ENCODE measurements at regions not wholly inside any gene's neighbourhood (a gene's known extent, or its start where the extent isn't known, plus 50 kb on each side); places are given as distances from the start of the nearest gene placed in this dataset.

- DNase-seq (ENCODE audit: low read depth in 2 of 2), result no peak
Measured at GRCh38 chr6:138005846-138006245, 101.4 kb downstream of the PERP start.

DNA sequence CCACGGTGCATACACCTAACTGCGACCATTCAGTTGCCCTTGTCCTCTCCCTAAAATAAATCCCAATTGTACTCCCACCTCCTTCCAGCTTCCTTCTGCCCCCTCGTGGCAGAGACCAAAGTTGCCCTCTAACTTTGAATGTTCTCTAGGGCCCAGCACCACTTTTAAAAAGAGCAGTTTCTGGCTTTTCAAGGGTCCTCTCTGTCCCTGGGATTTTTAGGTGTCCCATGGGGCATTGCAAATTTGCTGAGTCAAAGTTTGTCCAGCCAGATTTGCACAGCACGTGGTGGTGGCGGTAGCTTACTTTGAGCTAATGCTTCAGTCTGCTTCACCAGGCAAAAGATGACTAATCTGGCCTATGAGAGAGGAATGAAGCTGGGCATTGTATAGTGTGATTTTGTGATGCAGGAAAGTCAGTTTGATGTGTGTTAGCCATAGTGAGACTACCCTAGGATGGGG is 100.2 kb downstream of the PERP start:
- no peak for DNase-seq (ENCODE audit: low read depth in 2 of 2)

GRCh38 chr6:138008791-138009190 is 98.4 kb downstream of the PERP start:
- DNase-seq (ENCODE audit: low read depth in 2 of 2), result no peak

- no peak for DNase-seq (ENCODE audit: low read depth in 2 of 2)
Measured at GRCh38 chr6:138011413-138011812, 95.8 kb downstream of the PERP start.

- no peak for DNase-seq (ENCODE audit: low read depth in 2 of 2)
Measured at GRCh38 chr6:138012682-138013081, 94.5 kb downstream of the PERP start.

GRCh38 chr6:138013959-138014358 is 93.3 kb downstream of the PERP start:
- no peak for DNase-seq (ENCODE audit: low read depth in 2 of 2)

DNA sequence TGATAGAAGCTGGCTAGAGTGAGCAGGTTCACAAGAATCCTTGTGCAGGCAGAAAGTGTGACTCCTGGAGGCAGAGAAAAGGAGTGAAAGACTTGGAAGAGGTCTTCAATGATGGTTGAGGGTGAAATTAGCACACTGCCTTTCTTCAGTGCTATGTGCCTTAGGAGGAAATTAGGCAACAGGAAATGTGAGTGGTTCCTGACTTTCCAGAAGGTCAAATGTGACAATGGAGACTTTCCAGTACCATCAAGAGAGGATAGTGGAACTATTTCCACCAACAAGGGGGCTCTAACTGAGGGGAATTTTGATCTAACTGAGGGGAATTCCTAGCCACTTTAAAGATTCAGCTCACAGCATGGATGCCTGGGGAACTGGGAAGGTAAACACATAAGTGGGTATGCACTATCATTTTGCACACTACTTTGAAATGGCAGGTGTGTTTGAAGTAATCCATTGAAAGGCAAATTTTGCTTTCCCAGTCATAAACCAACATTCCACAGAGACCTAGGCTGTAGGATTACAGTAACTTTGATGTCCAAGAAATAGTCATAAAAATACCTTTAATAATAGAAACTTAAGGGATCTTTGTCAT is 90.0 kb downstream of the PERP start:
- no peak for DNase-seq (ENCODE audit: low read depth in 2 of 2)

GRCh38 chr6:138018297-138018696 is 88.9 kb downstream of the PERP start:
- DNase-seq (ENCODE audit: low read depth in 2 of 2), result no peak

DNA sequence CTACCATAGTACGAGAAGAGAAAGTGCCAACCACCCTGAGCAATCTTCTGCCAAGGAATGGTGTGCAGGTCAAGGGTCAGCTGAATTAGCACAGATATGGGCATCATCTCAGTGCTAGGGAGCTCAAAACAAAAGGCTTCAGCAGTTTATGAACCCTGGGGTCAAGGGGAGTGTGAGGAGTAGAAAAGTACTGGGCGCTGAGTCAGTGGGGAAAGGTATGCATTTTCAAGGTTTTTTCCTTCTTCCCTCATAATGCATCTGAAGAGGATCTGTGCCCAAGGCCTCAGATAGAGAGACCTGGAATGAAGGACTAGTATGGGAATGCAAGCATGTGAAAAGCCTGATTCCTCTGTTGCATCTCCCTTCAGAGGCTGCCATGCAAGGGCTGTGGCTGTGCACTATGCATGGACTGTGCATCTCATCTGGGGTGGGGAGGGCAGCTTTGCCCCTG is 81.7 kb downstream of the PERP start:
- no peak for DNase-seq (ENCODE audit: low read depth in 2 of 2)

DNA sequence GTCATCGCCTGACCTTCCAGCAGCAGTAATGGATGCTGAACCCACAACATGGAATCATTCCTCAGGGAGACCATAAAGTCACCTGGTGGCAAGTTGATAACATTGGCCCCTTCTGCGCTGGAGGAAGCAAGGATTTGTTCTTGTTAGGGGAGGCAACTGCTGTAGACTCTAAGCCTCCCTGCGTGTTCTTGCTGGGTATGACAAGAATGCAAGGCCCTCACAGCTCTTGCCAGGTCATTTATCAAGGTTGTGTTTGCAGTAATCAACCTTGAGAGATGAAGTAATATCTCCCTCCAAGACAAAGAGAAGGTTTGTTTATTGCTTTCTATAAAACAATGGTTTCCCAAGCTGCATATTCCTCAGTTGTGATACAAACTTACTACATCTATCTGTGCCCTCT is 80.9 kb downstream of the PERP start:
- DNase-seq (ENCODE audit: low read depth in 2 of 2), result no peak

DNA sequence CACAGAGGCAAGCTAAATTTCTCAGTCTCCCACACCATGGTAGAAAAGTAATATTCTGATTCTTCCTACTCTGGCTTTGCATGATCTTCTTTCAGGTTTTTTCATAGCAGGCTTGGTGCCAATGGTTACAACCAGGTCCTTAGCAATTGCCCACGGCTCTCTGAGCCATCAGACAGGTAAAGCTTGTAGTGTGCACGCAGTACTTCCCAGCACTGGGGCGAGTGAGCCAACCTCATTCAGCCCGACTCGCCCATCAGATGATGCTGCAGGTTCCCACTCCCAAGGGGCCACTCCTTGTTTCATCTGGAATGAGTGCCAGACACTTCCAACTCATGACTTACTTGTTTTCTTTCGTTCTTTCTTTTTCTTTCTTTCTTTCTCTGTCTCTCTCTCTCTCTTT is 78.3 kb downstream of the PERP start:
- no peak for DNase-seq (ENCODE audit: low read depth in 2 of 2)

DNA sequence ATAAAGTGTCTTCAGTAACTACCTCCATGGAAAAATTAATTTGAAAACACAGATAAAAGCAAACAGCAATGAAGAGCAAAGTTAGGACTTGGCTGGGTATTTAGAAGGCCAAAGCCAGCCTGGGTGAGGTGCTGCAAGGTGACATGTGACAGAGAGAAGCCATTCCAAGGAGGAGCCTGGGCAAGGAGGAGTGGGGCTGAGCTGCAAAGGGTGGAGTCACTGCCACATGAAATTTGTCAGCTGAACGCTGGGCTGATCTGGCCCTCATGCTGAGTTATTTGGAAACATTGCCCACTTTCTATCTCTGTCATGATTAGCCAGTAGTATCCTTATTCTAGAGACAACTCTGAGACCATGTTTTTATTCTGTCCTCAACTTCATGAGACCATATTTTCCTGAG is 76.3 kb downstream of the PERP start:
- no peak for DNase-seq (ENCODE audit: low read depth in 2 of 2)

DNA sequence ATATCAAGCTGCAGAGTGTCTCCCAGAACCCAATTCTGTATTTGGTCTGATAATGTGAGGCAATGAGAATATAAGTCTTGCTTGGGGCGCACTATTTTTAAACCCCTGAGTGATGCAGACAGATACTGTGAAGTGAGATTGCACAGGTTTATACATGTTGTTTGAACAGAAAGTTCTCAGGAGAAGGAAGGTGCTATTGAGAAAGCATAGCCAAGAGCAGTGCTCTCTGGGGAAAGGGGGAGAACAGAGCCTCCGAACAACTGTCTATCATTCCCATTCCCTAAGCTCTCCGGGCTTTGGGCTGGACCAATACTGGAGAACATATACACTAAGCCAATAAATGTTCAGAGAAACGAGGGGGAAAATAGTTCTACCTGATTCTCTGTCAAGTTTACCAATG is 75.8 kb downstream of the PERP start:
- no peak for DNase-seq (ENCODE audit: low read depth in 2 of 2)

GRCh38 chr6:138031850-138032249 is 75.4 kb downstream of the PERP start:
- no peak for DNase-seq (ENCODE audit: low read depth in 2 of 2)

- no peak for DNase-seq (ENCODE audit: low read depth in 2 of 2)
Measured at GRCh38 chr6:138032571-138032970, 74.6 kb downstream of the PERP start.

DNA sequence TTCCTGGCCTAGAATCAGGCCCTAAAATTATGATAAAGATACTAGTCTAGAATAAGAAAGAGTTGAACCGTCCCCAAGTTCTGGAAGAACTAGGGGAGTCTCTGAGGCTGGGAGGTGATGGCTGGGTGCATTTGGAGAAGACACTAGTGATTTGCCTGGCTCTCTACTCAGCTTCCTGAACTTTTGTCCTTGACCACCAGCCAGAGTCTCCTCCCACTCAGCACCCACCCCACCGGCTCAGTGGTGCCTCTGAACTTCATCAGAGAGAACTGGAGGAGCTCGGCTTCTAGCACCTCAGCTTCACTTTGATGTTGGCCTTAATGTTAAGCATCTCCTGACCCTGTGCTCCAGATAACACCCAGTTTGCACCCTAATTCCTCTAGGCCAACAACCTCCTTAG is 73.0 kb downstream of the PERP start:
- DNase-seq (ENCODE audit: low read depth in 2 of 2), result no peak

- DNase-seq (ENCODE audit: low read depth in 2 of 2), result no peak
Measured at GRCh38 chr6:138035070-138035469, 72.1 kb downstream of the PERP start.

DNA sequence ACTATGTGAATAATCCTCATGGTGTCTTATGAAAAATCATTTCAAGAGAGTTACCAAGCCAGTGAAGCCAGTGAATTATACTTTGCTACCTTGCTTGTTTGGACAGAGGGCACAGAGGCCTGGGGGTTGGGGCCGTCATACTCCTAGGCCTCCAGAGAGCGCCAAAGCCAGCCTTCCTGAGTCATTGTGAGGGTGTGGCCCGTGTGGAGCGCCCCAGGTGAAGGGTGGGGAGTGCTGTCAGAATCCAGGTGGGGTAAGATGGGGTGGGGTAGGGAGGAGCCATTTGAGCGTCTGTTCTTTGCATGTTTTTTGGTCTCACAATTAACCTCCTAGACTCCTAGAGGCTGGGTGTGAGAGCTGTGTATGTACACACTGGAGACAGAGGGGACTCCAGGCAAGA is 71.1 kb downstream of the PERP start:
- DNase-seq (ENCODE audit: low read depth in 2 of 2), result no peak

- DNase-seq (ENCODE audit: low read depth in 2 of 2), result no peak
Measured at GRCh38 chr6:138037009-138037504, 70.2 kb downstream of the PERP start.

DNA sequence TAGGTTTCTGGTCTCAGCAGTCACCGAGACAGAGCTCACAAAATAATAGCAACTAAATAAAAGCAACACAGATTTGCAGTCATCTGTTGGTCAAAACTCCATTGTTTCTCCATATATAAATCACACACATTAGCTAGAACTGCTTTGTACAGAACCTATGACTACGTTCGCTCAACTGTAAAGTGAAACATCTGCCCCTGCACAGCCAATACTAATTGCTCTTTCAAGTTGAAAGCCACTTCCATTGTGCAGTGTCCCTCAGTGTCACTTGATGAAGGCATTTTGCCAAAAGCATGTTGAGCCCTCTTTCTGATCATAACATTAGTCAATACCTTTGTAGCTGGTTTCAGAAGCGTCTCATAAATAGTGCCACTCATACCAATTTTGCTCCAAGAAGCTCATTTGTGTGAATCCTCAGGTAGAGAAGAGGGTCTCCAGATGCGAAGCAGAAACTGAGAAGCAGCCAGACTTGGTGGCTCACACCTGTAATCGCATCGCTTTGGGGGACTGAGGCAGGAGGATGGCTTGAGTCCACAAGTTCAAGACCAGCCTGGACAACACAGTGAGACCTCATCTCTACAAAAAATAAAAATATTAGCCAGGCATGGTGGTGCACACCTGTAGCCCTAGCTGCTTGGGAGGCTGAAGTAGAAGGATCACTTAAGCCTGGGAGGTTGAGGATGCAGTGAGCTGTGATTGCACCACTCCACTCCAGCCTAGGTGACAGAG is 68.9 kb downstream of the PERP start:
- DNase-seq (ENCODE audit: low read depth in 2 of 2), result no peak

All from stimulated activated CD8-positive, alpha-beta memory T cell treated with anti-CD3 and anti-CD28 coated beads, Interleukin-7, amount 100 ng/mL, for 4 hours (primary cell).